ENCODE measurements at regions not wholly inside any gene's neighbourhood (a gene's known extent, or its start where the extent isn't known, plus 50 kb on each side); places are given as distances from the start of the nearest gene placed in this dataset.
"Not testable (repeated sequence)": the region's sequence is repeated elsewhere in the genome, so short reads cannot be mapped to it uniquely, and the experiment has no call there.

GRCh38 chr2:16737812-16738211 lies 72.2 kb upstream of the CYRIA start:
- Mint-ChIP-seq H3K4me1 (no peaks in the 10 kb centered on the region), H3K27me3 (peaks cover 7% of the 10 kb centered on the region), H3K27ac (no peak overlapping the region), H3K9me3 (no peaks in the 10 kb centered on the region), H3K36me3 (ENCODE audit: low read depth) (no peaks in the 10 kb centered on the region), H3K4me3 (no peak overlapping the region)
- no peak for ATAC-seq
- DNase-seq = no peak

GRCh38 chr2:16736633-16737032 lies 71.0 kb upstream of the CYRIA start:
- Mint-ChIP-seq H3K9me3 (no peaks in the 10 kb centered on the region), H3K36me3 (ENCODE audit: low read depth) (no peaks in the 10 kb centered on the region), H3K4me1 (no peaks in the 10 kb centered on the region), H3K27me3 (peaks cover 10% of the 10 kb centered on the region), H3K27ac (no peak overlapping the region), H3K4me3 (no peak overlapping the region)
- no peak for DNase-seq
- no peak for ATAC-seq

- Mint-ChIP-seq H3K27me3 (peaks cover 17% of the 10 kb centered on the region), H3K4me3 (no peak overlapping the region), H3K9me3 (no peaks in the 10 kb centered on the region), H3K36me3 (ENCODE audit: low read depth) (no peaks in the 10 kb centered on the region), H3K4me1 (peaks cover 26% of the 10 kb centered on the region), H3K27ac (no peak overlapping the region)
- ATAC-seq (no peak), DNase-seq (no peak)
Observed at GRCh38 chr2:16729335-16729734, 63.7 kb upstream of the CYRIA start.

- DNase-seq = no peak
- Mint-ChIP-seq H3K27ac (peak overlapping the region; percentile 16), H3K4me3 (no peak overlapping the region), H3K36me3 (ENCODE audit: low read depth) (no peaks in the 10 kb centered on the region), H3K9me3 (no peaks in the 10 kb centered on the region), H3K4me1 (peaks cover 26% of the 10 kb centered on the region), H3K27me3 (peaks cover 19% of the 10 kb centered on the region)
- ATAC-seq = no peak
Observed at GRCh38 chr2:16728351-16729136, 62.9 kb upstream of the CYRIA start.

GRCh38 chr2:16727849-16728248 lies 62.2 kb upstream of the CYRIA start:
- not testable (repeated sequence) for H3K27ac Mint-ChIP-seq; DNase-seq; H3K9me3 Mint-ChIP-seq; H3K4me3 Mint-ChIP-seq; H3K36me3 Mint-ChIP-seq (ENCODE audit: low read depth); ATAC-seq
- Mint-ChIP-seq H3K27me3 (peaks cover 17% of the 10 kb centered on the region), H3K4me1 (peaks cover 26% of the 10 kb centered on the region)

- Mint-ChIP-seq H3K4me3 (no peak overlapping the region), H3K27ac (no peak overlapping the region), H3K4me1 (peaks cover 26% of the 10 kb centered on the region)
Observed at GRCh38 chr2:16727256-16727655, 61.6 kb upstream of the CYRIA start.

GRCh38 chr2:16726577-16726976 lies 60.9 kb upstream of the CYRIA start:
- H3K27me3 Mint-ChIP-seq = peaks cover 15% of the 10 kb centered on the region
- peaks cover 26% of the 10 kb centered on the region for H3K4me1 Mint-ChIP-seq
- H3K4me3 Mint-ChIP-seq = no peak overlapping the region
- H3K36me3 Mint-ChIP-seq (ENCODE audit: low read depth) = no peaks in the 10 kb centered on the region
- H3K9me3 Mint-ChIP-seq = no peaks in the 10 kb centered on the region
- DNase-seq (no peak), ATAC-seq (no peak)
- no peak overlapping the region for H3K27ac Mint-ChIP-seq

More at GRCh38 chr2:16727256-16727655, 61.6 kb upstream of the CYRIA start:
- ATAC-seq (no peak), DNase-seq (no peak)
- peaks cover 17% of the 10 kb centered on the region for H3K27me3 Mint-ChIP-seq
- H3K36me3 Mint-ChIP-seq (ENCODE audit: low read depth) = no peaks in the 10 kb centered on the region
- no peaks in the 10 kb centered on the region for H3K9me3 Mint-ChIP-seq

GRCh38 chr2:16726147-16726546 lies 60.5 kb upstream of the CYRIA start:
- Mint-ChIP-seq H3K27ac (no peak overlapping the region), H3K36me3 (ENCODE audit: low read depth) (no peaks in the 10 kb centered on the region), H3K4me1 (peaks cover 26% of the 10 kb centered on the region), H3K4me3 (no peak overlapping the region), H3K27me3 (peaks cover 13% of the 10 kb centered on the region), H3K9me3 (no peaks in the 10 kb centered on the region)
- ATAC-seq (no peak), DNase-seq (no peak)

- no peaks in the 10 kb centered on the region for H3K9me3 Mint-ChIP-seq
- DNase-seq (no peak), ATAC-seq (peak; percentile 97)
- H3K27me3 Mint-ChIP-seq = peaks cover 13% of the 10 kb centered on the region
- H3K36me3 Mint-ChIP-seq (ENCODE audit: low read depth) = no peaks in the 10 kb centered on the region
- H3K4me3 Mint-ChIP-seq = no peak overlapping the region
- no peak overlapping the region for H3K27ac Mint-ChIP-seq
- peaks cover 26% of the 10 kb centered on the region for H3K4me1 Mint-ChIP-seq
Observed at GRCh38 chr2:16725549-16725948, 59.9 kb upstream of the CYRIA start.

- Mint-ChIP-seq H3K27ac (no peak overlapping the region), H3K4me1 (peaks cover 15% of the 10 kb centered on the region), H3K36me3 (ENCODE audit: low read depth) (no peaks in the 10 kb centered on the region)
Observed at GRCh38 chr2:16722677-16723076, 57.0 kb upstream of the CYRIA start.

GRCh38 chr2:16722126-16722525 lies 56.5 kb upstream of the CYRIA start:
- peaks cover 15% of the 10 kb centered on the region for H3K4me1 Mint-ChIP-seq
- peaks cover 8% of the 10 kb centered on the region for H3K27me3 Mint-ChIP-seq
- no peaks in the 10 kb centered on the region for H3K36me3 Mint-ChIP-seq (ENCODE audit: low read depth)
- no peak overlapping the region for H3K27ac Mint-ChIP-seq
- DNase-seq = no peak
- no peak overlapping the region for H3K4me3 Mint-ChIP-seq
- H3K9me3 Mint-ChIP-seq = no peaks in the 10 kb centered on the region
- ATAC-seq = no peak

More at GRCh38 chr2:16722677-16723076, 57.0 kb upstream of the CYRIA start:
- no peak for ATAC-seq
- no peak for DNase-seq
- Mint-ChIP-seq H3K27me3 (peaks cover 8% of the 10 kb centered on the region), H3K9me3 (no peaks in the 10 kb centered on the region), H3K4me3 (no peak overlapping the region)

GRCh38 chr2:16721529-16721928 lies 55.9 kb upstream of the CYRIA start:
- not testable (repeated sequence) for H3K36me3 Mint-ChIP-seq (ENCODE audit: low read depth); DNase-seq; H3K9me3 Mint-ChIP-seq; ATAC-seq; H3K4me3 Mint-ChIP-seq; H3K27me3 Mint-ChIP-seq; H3K27ac Mint-ChIP-seq
- peaks cover 12% of the 10 kb centered on the region for H3K4me1 Mint-ChIP-seq

- not testable (repeated sequence) for DNase-seq; H3K9me3 Mint-ChIP-seq; H3K36me3 Mint-ChIP-seq (ENCODE audit: low read depth); H3K27ac Mint-ChIP-seq; H3K27me3 Mint-ChIP-seq; ATAC-seq; H3K4me3 Mint-ChIP-seq; H3K4me1 Mint-ChIP-seq
Observed at GRCh38 chr2:16720737-16721136, 55.1 kb upstream of the CYRIA start.

GRCh38 chr2:16719485-16719808 lies 53.8 kb upstream of the CYRIA start:
- no peak for DNase-seq
- H3K4me1 Mint-ChIP-seq = no peaks in the 10 kb centered on the region

GRCh38 chr2:16718576-16719484 lies 53.2 kb upstream of the CYRIA start:
- H3K36me3 Mint-ChIP-seq (ENCODE audit: low read depth) = no peaks in the 10 kb centered on the region
- H3K4me1 Mint-ChIP-seq = no peaks in the 10 kb centered on the region
- no peak overlapping the region for H3K27ac Mint-ChIP-seq
- H3K27me3 Mint-ChIP-seq = peaks cover 2% of the 10 kb centered on the region
- no peak for DNase-seq
- no peaks in the 10 kb centered on the region for H3K9me3 Mint-ChIP-seq
- no peak for ATAC-seq
- no peak overlapping the region for H3K4me3 Mint-ChIP-seq

More at GRCh38 chr2:16719485-16719808, 53.8 kb upstream of the CYRIA start:
- H3K27ac Mint-ChIP-seq = no peak overlapping the region
- peaks cover 3% of the 10 kb centered on the region for H3K27me3 Mint-ChIP-seq
- no peaks in the 10 kb centered on the region for H3K36me3 Mint-ChIP-seq (ENCODE audit: low read depth)
- H3K9me3 Mint-ChIP-seq = no peaks in the 10 kb centered on the region
- no peak overlapping the region for H3K4me3 Mint-ChIP-seq
- ATAC-seq = no peak

Data from activated naive CD8-positive, alpha-beta T cell treated with anti-CD3 and anti-CD28 coated beads, Interleukin-2, amount 50 U/mL, for 24 hours (primary cell).